CD4-positive, alpha-beta T cell (primary cell): ENCODE measurements at regions not wholly inside any gene's neighbourhood (a gene's known extent, or its start where the extent isn't known, plus 50 kb on each side); places are given as distances from the start of the nearest gene placed in this dataset.

Source experiments
- ATAC-seq: fragments of 200-7000 bp; cut with Tn5 transposase; one replicate; pipeline ENCODE4 v1.10.0; 2022; ENCODE audit warnings: mild to moderate bottlenecking; ENCODE audit not compliant: poor library complexity
- CTCF ChIA-PET: fragments of 350-600 bp; sonication (Branson Sonifier 250); formaldehyde crosslinking; loops from one replicate; lab custom pipeline; 2021; ENCODE audit warnings: antibody characterized with exemption, inconsistent platforms; lab: Charles Lee
- POLR2A ChIA-PET: fragments of 350-600 bp; sonication (Branson Sonifier 250); formaldehyde crosslinking; loops from one replicate; lab custom pipeline; 2021; ENCODE audit warnings: antibody characterized with exemption, inconsistent platforms; lab: Charles Lee
- DNase-seq, 14 experiments: peaks; one replicate each; pipeline ENCODE4 v3.0.0-alpha.2; 2013 to 2020; ENCODE audit warnings: mixed read lengths in 2 of 14
- H3K27ac ChIP-seq, 2 donors: one replicate each; pipeline versions ENCODE4 v1.5.1 to v1.7.0; 2013; ENCODE audit warnings: low read length in 2 of 2, low read depth in 1 of 2, mild to moderate bottlenecking in 1 of 2
- H3K27me3 ChIP-seq, 2 experiments: 1 replicate in 1 of 2; 2 replicates in 1 of 2; pipeline versions ENCODE4 v1.6.1 to v1.7.0; 2013; ENCODE audit warnings: low read length in 2 of 2, control low read depth in 1 of 2, mild to moderate bottlenecking in 1 of 2, moderate library complexity in 1 of 2; ENCODE audit not compliant: insufficient read depth in 2 of 2, control insufficient read depth in 1 of 2
- H3K36me3 ChIP-seq: one replicate; pipeline ENCODE4 v1.6.1; 2013; ENCODE audit warnings: low read length, control low read depth; ENCODE audit not compliant: insufficient read depth
- H3K4me1 ChIP-seq: one replicate; pipeline ENCODE4 v1.6.1; 2013; ENCODE audit warnings: low read length, control low read depth; ENCODE audit not compliant: insufficient read depth
- H3K4me3 ChIP-seq: one replicate; pipeline ENCODE4 v1.5.1; 2013; ENCODE audit warnings: mild to moderate bottlenecking, low read length, moderate library complexity
- H3K9me3 ChIP-seq, 2 experiments: 1 replicate in 1 of 2; 2 replicates in 1 of 2; pipeline versions ENCODE4 v1.6.1 to v1.7.0; 2013; ENCODE audit warnings: low read length in 2 of 2, mild to moderate bottlenecking in 2 of 2, control low read depth in 1 of 2, moderate library complexity in 1 of 2; ENCODE audit not compliant: control insufficient read depth in 1 of 2, insufficient read depth in 1 of 2
- H3K27ac Mint-ChIP-seq: one replicate; pipeline ENCODE4 v1.8.0; 2020; ENCODE audit warnings: mixed read lengths
- H3K27me3 Mint-ChIP-seq: one replicate; pipeline ENCODE4 v1.8.0; 2021; ENCODE audit warnings: mixed read lengths
- H3K36me3 Mint-ChIP-seq: one replicate; pipeline ENCODE4 v1.8.0; 2021; ENCODE audit warnings: low read depth, mixed read lengths
- H3K4me1 Mint-ChIP-seq: one replicate; pipeline ENCODE4 v1.8.0; 2021; ENCODE audit warnings: low read depth, mixed read lengths
- H3K4me3 Mint-ChIP-seq: one replicate; pipeline ENCODE4 v1.8.0; 2020; ENCODE audit warnings: mild to moderate bottlenecking, mixed read lengths
- H3K9me3 Mint-ChIP-seq: one replicate; pipeline ENCODE4 v1.8.0; 2020; ENCODE audit warnings: mixed read lengths
- CTCF ChIP-seq: fragments of 200-600 bp; IDR thresholded peaks from one replicate; pipeline ENCODE4 v1.8.0; 2022; ENCODE audit warnings: antibody characterized with exemption, mild to moderate bottlenecking
- intact Hi-C, 2 experiments: fragments of 100-400 bp; cut with DNase I in 1 of 2; cut with micrococcal nuclease in 1 of 2; formaldehyde crosslinking; loops; one replicate each; pipeline versions ENCODE4 v1.15.1 to v1.9.0; 2023 to 2025; cut with DNase I, micrococcal nuclease

- Histone ChIP-seq H3K4me1 (no peaks in the 10 kb centered on the region), H3K36me3 (no peaks in the 10 kb centered on the region), H3K27me3 (peaks cover 0 to 4% of the 10 kb centered on the region in 2 experiments), H3K9me3 (no peaks in the 10 kb centered on the region), H3K27ac (no peak overlapping the region), H3K4me3 (no peak overlapping the region)
- Mint-ChIP-seq H3K4me1 (no peaks in the 10 kb centered on the region), H3K27me3 (peaks cover 20% of the 10 kb centered on the region), H3K27ac (no peak overlapping the region), H3K9me3 (no peaks in the 10 kb centered on the region), H3K36me3 (no peaks in the 10 kb centered on the region), H3K4me3 (no peak overlapping the region)
- CTCF ChIA-PET, result interaction anchor here (0.5 kb wide), 1 partner anchor 229 kb away, joined by 3 read pairs; no protein-coding TSS in a partner anchor
- POLR2A ChIA-PET, result no interaction called here
- ATAC-seq (no peak), DNase-seq (no peak)
- TF ChIP-seq CTCF, result no peak
- intact Hi-C loops, result no loop called here
These were observed 144.4 kb downstream of the ZNF621 start for GRCh38 chr3:40669176-40669575.

- Histone ChIP-seq H3K4me1 (no peaks in the 10 kb centered on the region), H3K9me3 (no peaks in the 10 kb centered on the region), H3K36me3 (no peaks in the 10 kb centered on the region), H3K27me3 (peaks cover 0 to 4% of the 10 kb centered on the region in 2 experiments), H3K4me3 (no peak overlapping the region), H3K27ac (no peak overlapping the region)
- ChIA-PET CTCF (no interaction called here), POLR2A (no interaction called here)
- H3K4me3 Mint-ChIP-seq, result no peak overlapping the region
- intact Hi-C loops, result no loop called here
- TF ChIP-seq CTCF, result no peak
- H3K4me1 Mint-ChIP-seq, result no peaks in the 10 kb centered on the region
- H3K27ac Mint-ChIP-seq, result no peak overlapping the region
- no peaks in the 10 kb centered on the region for H3K36me3 Mint-ChIP-seq
- ATAC-seq (no peak), DNase-seq (no peak)
- H3K27me3 Mint-ChIP-seq, result peaks cover 12% of the 10 kb centered on the region
- no peaks in the 10 kb centered on the region for H3K9me3 Mint-ChIP-seq
These were observed 148.1 kb downstream of the ZNF621 start for GRCh38 chr3:40672861-40673260.

- CTCF ChIA-PET, result no interaction called here
- POLR2A ChIA-PET, result no interaction called here
These were observed 152.6 kb downstream of the ZNF621 start for GRCh38 chr3:40677321-40677720.

More at GRCh38 chr3:40677321-40677720, 152.6 kb downstream of the ZNF621 start:
- Mint-ChIP-seq H3K9me3 (no peaks in the 10 kb centered on the region), H3K27ac (no peak overlapping the region), H3K36me3 (no peaks in the 10 kb centered on the region), H3K4me1 (no peaks in the 10 kb centered on the region), H3K4me3 (no peak overlapping the region), H3K27me3 (no peaks in the 10 kb centered on the region)
- DNase-seq (no peak), ATAC-seq (no peak)
- H3K27ac ChIP-seq, result no peak overlapping the region
- H3K27me3 ChIP-seq, result no peaks in the 10 kb centered on the region
- no peaks in the 10 kb centered on the region for H3K9me3 ChIP-seq
- intact Hi-C loops, result no loop called here
- TF ChIP-seq CTCF, result no peak
- H3K36me3 ChIP-seq, result no peaks in the 10 kb centered on the region
- H3K4me1 ChIP-seq, result no peaks in the 10 kb centered on the region
- no peak overlapping the region for H3K4me3 ChIP-seq
